ENCODE measurements at regions not wholly inside any gene's neighbourhood (a gene's known extent, or its start where the extent isn't known, plus 50 kb on each side); places are given as distances from the start of the nearest gene placed in this dataset.
"Not testable (repeated sequence)": the region's sequence is repeated elsewhere in the genome, so short reads cannot be mapped to it uniquely, and the experiment has no call there.

DNA sequence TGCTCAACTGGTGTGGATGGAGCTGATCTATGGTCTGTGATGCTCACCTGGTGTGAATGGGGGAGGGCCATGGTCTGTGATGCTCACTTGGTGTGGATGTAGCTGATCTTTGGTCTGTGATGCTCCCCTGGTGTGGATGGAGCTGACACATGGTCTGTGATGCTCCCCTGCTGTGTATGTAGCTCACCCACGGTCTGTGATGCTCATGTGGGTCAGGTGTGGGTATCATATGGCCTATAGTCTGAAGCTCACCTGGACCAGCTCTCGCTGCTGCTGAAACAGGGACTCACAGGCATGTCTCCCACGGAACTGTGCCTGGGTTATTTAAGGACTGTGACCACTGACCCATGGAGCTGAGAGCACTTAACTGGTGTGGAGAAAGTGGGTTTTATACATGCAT lies 109.7 kb downstream of the CRLF2 start:
- no peak for DNase-seq

DNA sequence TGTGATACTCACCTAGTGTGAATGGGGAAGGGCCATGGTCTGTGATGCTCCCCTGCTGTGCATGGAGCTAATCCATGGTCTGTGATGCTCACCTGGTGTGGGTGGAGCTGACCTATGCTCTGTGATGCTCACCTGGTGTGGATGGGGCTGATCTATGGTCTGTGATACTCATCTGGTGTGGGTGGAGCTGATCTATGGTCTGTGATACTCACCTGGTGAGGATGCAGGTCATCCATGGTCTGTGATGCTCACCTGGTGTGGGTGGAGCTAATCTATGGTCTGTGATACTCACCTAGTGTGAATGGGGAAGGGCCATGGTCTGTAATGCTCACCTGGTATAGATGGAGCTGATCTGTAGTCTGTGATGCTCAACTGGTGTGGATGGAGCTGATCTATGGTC lies 110.2 kb downstream of the CRLF2 start:
- not testable (repeated sequence) for DNase-seq

DNA sequence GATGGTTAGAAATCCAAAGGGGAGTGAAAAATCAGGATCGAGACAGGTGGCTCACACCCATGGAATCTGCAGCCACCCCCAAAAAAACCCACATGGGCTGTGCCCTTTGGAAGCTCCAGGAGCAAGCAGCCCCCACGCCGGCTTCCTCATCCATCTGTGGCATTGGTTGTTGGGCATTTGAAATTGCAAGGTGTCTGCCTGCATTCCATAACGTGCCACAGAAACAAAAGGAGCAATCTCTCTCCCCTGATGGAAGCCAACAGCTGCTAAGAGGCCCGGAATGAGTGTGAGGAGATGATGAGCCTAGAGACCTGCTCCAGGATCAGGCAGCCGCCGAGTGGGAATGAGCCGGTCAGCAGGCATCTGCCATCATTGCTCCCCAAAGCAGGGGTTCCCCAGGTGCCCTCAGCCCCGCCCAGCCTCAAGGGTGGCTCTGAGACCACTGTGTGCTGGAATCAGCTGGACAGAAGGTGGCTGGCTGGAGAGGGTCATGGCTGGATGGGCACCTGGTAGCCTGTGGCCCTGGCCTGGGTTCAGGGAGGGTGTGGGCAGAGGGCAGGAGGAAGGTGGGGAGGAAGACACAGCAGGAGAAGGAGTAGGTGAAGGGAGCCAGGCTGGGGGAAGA lies 113.2 kb downstream of the CRLF2 start:
- no peak for DNase-seq

DNA sequence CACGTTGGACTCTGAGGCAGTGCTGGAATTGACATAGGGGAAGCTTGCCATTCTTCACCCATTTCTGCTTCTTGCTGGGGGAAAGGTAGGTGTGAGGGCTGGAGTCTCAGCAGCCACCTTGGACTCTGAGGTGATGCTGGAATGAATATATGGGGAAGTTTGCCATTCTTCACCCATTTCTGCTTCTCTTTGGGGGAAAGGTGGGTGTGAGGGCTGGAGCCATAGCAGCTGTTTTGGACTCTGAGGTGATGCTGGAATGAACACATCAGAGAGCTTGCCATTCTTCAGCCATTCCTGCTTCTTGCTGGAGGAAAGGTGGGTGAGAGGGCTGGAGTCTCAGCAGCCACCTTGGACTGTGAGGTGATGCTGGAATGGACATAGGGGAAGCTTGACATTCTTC lies 115.1 kb downstream of the CRLF2 start:
- no peak for DNase-seq

DNA sequence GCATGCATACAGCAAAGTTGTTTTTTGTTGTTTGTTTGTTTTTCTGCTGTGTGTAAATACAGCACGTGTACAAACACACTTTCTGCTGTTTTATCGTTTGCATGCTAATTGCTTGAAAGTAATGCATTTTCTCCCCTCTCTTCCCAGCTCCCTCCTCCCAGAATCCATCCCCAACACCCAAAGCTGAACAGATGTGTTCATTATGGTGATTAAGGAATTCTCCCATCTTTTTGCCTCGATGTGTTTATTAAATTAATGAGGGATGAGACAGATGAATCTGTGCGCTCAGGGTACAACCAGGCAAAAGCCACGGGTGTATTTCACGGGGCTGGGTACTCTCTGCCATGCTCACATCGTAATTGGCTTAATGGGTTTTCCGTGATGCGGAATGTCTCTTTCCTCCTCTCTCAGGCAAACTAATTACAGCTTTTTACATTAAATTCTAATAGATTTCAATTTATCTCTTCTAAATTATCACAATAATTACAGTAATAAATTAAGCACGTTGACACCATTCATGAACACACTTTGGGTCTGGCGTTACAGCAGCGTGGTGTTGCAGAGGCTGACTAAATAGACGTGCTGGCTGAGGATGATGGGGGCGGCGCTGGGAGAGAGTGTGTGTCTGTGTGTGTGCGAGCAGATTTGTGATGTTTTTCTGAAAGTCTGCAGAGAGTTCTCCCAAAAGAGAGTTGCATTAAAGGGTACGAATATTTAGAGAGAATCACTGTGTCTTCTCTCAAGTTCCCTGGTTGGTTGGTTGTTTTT lies 117.7 kb downstream of the CRLF2 start:
- no peak for DNase-seq

DNA sequence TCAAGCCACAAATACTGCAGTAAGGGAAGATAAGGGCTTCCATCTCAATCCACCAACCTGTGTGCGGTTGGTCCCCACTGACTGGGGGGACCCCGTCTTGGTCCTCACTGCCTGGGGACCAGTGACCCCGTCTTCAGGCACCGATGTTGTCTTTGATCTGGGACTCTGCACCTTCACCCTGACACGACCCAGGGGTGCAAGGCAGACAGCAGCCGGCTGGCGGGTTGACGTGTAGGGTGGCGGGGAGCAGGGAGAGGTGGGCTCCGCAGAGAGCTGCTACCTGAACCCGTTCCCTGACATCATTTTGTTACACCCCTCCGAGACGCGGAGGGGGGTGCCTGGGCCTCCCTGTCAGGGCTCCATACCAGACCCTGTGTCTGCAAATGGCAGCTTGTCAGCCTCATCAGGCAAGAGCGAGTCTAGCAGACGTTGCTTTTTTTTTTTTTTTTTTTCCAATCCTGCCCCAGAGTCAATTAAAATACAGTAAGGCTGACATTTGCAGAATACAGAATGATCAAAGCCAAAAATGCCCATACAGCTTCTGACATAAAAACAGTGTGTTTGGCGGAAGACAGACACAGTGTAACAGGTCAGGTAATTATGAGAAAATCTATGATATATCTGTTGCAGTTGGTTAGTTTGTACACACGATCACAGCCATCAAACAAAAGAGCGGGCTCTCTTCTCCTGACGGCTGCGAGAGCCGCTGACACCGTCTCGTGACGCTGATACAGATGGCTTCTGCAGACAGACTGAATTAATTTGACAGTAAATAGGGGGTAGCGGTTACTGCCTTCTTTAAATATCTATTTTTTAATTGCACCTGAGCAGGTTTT lies 118.6 kb downstream of the CRLF2 start:
- no peak for DNase-seq

DNA sequence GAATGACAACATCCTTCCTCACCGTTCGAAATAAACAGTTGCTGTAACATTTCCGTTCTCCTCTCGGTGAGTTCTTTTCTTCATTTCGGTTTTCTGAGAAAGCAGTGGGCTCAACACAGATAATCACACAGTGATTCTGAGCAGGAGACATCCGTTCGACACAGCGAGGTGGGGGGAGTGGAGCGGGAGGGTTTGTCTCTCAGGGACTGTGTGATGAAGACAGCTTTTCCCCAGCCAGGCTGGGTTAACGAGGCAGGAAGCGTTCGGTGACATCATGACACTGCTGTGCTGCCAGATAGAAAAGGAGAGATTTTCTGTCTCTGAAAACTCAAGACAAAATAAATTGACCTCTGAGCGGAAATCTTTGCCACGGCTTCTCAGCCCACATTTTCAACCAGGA lies 119.3 kb downstream of the CRLF2 start:
- no peak for DNase-seq

DNA sequence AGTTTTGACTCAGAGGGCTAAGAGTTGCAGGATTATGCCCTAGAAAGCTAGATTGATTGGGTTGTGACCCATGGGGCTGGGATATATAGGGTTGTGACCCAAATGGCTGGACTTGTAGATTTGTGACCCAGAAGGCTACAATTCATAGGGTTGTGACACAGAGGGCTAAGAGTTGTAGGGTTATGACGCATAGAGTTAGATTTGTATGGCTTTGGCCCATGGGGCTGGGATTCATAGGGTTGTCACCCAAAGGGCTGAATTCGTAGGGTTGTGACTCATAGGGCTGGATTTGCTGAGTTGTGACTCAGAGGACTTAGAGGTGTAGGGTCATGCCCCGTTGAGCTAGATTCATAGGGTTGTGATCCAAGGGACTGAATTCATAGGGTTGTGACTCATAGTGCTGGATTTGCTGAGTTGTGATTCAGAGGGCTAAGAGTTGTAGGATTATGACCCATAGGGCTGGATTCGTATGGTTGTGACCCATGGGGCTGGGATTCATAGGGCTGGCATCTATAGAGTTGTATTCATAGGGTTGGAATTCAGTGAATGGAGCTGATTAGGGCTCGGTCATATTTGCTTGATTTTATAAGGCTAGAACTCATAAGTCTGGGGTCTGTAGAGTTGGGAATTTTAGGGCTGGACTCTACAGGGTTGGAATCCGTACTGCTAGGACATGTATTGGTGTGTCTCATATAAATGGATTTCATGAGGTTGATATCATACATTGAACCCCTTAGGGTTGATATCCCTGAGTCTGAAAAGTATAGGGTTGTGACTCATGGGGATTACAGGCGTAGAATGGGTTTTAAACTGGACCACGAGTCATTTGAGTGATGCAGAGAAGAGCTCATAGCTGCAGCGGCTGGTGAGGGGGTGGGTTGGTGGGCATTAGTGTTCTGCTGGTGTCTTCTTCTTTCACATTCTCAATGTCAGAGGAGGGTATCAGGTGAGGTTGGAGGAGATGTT lies 125.7 kb downstream of the CRLF2 start:
- no peak for DNase-seq

DNA sequence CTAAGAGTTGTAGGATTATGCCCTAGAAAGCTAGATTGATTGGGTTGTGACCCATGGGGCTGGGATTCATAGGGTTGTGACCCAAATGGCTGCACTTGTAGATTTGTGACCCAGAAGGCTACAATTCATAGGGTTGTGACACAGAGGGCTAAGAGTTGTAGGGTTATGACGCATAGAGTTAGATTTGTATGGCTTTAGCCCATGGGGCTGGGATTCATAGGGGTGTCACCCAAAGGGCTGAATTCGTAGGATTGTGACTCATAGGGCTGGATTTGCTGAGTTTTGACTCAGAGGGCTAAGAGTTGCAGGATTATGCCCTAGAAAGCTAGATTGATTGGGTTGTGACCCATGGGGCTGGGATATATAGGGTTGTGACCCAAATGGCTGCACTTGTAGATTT lies 126.6 kb downstream of the CRLF2 start:
- not testable (repeated sequence) for DNase-seq

DNA sequence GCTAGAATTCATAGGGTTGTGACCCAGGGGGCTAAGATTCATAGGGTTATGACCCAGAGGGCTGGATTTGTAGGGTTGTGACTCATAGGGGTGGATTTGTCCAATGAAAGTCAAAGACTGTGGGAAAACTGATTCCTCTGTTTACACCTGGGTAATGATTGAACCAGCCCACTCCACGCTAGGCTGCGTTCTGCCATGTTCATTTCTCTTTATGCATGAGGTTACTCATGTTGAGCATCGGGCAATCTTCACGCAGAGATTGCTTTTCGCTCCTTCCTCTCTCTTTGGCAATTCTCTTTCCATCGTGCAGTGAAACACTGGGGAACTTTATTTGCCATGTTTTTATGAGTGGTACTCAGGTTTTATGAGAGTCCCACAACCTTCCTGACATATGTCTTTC lies 127.8 kb downstream of the CRLF2 start:
- DNase-seq, result no peak

DNA sequence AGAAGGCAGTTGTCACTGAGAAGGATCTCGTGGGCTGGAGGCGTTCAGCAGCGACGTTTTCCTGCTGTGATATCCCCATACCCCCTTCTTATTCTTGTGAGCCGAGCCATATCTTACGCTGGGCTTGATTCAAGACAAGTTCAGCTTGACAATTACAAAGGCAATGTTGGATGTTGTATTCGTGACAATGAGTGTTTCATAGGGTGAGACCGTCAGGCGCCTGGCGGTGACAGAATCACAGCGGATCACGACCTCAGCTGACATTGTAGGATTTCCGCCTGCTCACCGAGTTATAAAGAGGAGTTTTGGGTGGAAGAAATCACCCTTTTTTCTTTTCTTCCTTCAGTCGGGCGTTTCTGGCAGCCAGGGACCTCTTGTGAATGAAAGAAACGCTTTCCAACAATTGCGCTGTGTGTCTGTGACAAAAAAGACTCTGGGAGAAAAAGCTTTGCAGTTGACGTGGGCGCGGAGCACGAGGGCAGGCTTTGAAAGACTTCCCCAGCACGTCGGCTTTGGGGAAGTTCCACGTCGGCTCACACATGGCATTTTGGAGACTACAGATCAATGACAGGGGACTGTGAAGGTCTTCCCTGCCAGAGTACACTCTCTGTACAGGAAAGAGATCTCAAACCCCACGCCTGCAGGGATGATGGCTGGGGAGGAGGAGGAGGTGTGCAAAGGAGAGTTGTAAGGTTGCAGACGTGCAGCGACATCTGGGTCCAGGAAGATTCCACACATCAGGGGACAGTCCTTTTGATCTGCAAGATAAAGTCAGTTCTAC lies 135.4 kb downstream of the CRLF2 start:
- DNase-seq, result no peak

DNA sequence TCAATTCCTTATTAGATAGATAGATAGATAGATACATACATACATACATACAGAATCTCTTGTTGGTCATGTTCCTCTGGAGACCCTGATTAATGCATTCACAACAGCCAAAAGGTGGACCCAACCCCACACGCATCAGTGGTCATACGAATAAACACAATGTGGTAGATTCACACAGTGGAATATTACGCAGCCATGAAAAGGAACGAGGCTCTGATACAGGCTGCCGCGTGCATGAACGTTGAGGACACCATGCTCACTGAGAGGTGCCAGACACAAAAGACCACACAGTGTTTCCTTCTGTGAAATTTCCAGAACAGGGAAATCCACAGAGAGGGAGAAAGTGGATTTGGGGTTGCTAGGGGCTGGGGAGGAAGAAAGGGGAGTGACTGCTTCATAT lies 136.7 kb downstream of the CRLF2 start:
- DNase-seq, result no peak

DNA sequence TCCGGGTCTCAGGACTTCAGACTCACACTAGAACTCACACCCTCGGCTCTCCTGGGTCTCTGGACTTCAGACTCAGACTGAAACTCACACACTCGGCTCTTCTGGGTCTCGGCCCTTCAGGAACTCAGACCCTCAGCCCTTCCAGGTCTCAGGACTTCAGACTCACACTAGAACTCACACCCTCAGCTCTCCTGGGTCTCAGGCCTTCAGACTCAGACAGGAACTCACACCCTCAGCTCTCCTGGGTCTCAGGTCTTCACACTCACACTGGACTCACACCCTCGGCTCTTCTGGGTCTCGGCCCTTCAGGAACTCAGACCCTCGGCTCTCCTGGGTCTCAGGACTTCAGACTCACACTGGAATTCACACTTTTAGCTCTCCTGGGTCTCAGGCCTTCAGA lies 137.3 kb downstream of the CRLF2 start:
- no peak for DNase-seq

DNA sequence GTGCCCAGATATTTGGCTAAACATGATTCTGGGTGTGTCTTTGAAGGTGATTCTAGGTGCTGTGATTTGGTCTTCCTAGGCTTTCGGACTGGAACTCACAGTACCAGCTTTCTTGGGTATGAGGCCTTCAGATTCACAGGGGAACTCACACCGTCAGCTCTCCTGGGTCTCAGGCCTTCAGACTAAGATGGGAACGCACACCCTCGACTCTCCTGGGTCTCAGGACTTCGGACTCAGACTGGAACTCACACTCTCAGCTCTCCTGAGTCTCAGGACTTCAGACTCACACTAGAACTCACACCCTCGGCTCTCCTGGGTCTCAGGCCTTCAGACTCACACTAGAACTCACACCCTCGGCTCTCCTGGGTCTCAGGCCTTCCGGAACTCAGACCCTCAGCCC lies 137.7 kb downstream of the CRLF2 start:
- no peak for DNase-seq

DNA sequence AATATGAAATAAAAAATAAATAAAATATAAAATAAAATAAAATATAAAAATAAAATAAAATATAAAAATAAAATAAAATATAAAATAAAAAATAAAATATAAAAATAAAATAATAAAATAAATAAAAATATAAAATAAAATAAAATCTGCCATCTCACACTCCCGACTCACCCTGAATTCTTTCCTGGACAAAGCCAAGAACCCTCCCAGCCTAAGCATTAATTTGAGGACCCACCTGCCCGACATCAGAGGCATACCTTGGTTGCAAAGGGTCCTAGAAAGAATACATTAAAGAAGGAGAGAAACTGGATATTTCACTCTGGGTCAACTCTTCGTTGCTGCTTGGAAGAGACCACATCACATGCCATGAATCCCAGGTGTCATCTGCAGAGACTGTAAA lies 138.3 kb downstream of the CRLF2 start:
- no peak for DNase-seq

DNA sequence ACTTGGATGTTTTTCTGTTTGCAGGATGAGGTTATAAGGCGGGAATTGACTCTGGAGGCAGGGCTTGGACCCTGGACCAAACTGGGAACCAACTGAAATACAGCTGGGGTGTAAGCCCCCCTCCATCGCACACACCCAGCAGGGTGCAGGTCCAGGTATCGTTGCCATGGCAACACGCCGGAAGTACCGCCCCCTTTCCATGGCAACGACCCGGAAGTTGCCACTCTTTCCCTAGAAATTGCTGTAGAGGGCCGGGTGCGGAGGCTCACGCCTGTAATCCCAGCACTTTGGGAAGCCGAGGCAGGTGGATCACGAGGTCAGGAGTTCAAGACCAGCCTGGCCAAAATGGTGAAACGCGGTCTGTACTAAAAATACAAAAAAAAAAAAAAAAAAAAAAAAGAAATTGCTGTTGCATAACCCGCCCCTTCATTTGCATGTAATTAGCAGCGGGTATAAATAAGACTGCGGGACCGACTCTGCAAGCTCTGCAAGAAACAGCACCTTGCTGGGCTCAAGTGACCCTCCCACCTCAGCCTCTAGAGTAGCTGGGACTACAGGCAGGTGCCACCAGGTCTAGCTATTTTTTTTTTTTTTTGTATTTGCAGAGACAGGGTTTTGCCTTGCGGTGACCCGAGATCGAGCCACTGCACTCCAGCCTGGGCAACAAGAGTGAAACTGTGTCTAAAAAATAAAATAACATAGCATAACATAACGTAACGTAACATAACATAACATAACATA lies 139.6 kb downstream of the CRLF2 start:
- no peak for DNase-seq

DNA sequence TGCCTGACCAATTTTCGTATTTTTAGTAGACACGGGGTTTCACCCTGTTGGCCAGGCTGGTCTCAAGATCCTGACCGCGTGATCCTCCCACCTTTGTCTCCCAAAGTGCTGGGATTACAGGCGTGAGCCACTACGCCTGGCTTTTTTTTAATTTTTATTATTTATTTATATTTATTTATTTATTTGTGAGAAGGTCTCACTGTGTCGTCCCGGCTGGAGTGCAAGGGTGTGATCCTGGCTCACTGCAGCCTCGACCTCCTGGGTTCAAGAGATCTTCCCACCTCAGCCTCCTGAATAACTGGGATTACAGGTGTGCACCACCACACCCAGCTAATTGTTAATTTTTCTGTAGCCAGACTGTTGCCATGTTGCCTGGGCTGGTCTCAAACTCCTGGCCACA lies 141.1 kb downstream of the CRLF2 start:
- DNase-seq, result no peak

DNA sequence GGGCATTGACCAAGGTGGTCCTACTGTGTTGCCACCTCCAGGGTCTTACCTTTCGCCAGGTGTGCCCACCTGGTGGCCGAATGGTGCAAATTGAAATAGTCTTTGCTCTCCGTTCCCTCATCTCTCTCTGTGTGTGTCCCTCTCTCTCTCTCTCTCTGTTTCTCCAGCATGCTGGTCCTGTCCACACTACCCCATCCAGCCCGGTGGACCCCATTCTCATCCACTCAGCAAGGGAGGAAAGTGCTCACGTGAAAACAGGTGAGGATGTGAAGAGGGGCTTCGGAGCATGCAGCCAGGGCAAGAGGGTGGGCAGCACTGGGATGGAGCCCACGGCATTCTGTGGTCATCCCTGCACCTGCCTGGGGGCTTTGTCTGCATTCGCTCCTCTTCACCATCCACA lies 150.1 kb downstream of the CRLF2 start:
- no peak for DNase-seq

DNA sequence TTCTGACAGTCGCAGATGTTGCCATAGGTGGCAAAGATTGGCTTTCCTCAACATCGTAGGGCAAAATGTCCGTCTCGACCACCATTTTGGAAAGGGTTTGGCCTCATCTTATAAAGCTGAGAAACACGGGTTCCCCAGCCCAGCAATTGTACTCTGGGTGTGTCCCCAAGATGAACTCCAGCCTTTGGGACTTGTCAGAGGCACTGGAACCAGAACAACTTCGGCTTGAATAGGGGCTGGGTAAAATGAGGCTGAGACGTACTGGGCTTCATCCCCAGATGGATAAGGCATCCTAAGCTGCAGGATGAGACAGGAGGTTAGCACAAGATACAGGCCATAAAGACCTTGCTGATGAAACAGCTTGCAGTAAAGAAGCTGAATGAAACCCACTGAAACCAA lies 151.9 kb downstream of the CRLF2 start:
- DNase-seq, result no peak

DNA sequence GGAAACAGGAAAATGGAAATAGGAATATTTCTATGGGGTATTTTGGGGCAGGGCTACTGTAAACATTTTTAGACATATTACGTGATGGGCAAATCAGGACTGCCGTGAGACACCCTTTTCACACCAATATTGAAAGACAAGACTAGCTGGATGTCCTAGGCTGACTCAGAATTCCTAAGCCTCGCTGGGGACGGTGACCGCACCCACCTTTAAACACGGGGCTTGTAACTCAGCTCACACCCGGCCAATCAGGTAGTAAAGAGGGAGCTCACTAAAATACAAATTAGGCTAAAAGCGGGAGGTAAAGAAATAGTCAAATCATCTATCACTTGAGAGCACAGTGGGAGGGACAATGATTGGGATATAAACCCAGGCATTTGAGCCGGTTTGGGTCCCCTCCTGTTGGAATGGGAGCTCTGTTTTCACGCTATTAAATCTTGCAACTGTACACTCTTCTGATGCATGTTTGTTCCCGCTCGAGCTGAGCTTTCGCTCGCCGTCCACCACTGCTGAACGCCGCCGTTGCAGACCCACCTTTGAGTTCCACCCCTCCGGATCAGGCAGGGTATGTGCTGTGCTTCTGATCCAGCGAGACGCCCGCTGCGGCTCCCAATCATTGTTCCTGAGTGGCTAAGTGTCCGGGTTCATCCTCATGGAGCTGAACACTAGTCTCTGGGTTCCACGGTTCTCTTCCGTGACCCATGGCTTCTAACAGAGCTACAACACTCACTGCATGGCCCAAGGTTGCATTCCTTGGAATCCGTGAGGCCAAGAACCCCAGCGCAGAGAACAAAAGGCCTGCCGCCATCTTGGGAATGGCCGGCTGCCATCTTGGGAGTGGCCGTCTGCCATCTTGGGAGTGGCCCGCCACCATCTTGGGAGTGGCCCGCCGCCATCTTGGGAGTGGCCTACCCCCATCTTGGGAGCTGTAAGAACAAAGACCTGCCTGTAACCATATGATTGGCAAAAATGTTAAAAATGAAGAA lies 152.6 kb downstream of the CRLF2 start:
- DNase-seq, result no peak
